Retina (tissue), 1 donor: ENCODE measurements at regions not wholly inside any gene's neighbourhood (a gene's known extent, or its start where the extent isn't known, plus 50 kb on each side); places are given as distances from the start of the nearest gene placed in this dataset.
"Not testable (repeated sequence)": the region's sequence is repeated elsewhere in the genome, so short reads cannot be mapped to it uniquely, and the experiment has no call there.

Experiments
- DNase-seq: peaks from one replicate; pipeline ENCODE4 v3.0.0-alpha.2; 2016

DNA sequence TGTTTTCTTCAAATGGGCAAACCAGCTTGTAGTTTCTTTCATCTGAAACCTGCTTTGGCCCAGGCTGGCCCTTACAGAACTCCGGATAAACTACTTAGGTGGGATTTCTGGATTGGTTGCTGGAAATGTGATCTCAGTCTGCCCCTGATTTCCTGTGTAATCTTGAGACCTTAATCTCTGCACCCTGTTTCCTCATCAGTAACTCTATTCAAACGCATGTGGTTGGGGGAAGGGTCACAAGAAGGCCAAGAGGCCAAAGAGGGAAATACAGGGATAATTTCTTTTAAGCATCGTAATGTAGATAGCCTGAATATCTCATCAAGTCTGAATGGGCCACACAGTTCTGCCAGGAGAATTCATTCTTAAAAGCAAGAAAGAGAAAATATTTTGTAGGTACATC, 483.6 kb downstream of the LTN1 start:
- no peak for DNase-seq

DNA sequence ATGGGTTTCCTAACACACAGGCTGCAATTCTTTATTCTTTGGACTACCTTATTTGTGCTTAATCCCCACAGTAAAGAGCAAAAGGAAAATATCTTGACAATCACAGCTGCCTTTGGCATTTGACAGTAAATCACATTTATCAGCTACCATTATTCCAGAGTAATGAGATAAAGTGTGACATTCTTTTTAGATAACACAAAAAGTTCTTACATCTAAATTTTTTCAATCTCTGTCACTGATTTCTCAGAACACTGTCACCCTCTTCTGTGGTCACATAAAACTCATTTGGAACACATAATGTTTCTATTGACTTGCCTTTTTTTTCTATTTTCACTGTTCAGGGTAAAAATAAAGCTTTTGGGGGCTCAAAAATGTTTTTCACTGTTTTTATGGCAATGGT, 484.6 kb downstream of the LTN1 start:
- no peak for DNase-seq

DNA sequence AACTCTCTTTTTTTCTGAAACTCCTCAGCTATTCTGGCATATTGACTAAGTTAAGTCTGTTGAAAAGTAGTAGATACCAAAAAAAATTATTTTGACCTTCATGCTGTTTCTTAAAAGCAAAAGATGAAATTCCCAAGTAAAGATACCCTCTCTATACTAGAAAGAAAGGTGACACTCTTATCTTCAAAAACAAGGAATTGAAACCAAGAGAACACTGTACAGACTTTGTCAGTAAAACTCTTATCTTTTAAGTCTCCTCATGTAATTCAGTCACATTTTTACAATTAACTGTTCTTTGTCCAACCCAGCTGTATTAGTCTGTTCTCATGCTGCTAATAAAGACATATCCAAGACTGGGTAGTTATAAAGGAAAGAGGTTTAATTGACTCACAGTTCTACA, 496.2 kb downstream of the LTN1 start:
- no peak for DNase-seq

DNA sequence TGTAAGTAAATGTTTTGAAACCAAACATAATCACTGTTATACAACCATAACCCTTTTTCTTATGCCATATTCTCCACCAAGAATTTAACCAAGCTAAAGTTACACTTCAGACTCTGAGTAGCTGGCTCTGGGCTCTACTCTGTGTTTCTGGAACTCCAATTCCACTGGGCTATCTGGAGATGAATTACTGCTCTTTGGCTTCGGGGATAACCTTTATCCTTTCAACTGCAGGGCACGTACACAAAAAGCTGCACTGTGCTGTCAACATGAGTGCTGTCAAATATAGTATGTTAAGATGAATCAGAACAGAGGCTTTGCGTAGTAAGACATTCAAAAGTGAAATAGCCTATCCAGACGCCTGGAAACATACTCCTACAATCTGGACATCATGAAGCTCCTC, 500.6 kb downstream of the LTN1 start:
- DNase-seq: no peak

DNA sequence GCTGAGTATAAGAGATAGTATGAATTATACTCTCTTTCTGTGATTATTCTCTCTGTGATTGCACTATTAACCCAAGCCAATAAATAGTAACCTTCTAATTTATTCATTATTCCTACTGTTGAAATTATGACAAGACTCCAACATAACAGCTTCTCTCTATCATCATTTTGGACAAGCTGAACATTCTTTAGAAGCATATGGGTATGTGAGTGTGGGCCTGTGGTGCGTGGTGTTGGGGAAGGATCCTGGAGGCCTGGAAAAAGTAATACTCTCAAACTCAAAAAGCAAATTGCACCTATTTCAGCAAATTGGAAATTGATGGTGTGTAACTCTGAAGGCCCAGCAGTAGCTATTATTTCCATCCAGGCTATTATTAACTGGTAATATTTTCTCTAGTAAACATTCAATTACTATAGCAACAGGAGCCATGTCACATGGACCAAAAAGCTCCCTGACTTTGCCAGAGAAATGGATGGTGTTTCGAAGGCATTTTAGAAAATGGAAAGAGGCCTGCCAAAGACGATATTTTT, 502.8 kb downstream of the LTN1 start:
- DNase-seq: no peak

DNA sequence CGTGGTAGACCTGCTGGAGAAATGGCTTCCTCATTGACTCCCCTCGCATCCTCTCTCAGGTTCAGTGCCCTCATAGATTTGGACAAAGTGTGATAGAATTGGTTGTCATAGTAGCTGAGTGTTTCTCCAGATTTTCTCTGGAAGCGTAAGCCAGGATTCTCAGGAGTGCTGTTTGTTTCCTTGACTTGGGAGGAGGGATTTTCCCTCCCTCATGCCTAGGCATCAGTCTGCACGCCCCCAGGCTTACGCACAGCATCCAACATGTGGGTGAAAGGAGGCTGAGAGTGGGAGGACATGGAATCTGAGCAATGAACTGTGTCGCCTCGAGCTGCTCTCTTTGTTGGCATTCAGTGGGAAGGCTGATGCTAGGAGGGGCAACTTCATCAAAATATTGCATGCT, 503.5 kb downstream of the LTN1 start:
- no peak for DNase-seq

DNA sequence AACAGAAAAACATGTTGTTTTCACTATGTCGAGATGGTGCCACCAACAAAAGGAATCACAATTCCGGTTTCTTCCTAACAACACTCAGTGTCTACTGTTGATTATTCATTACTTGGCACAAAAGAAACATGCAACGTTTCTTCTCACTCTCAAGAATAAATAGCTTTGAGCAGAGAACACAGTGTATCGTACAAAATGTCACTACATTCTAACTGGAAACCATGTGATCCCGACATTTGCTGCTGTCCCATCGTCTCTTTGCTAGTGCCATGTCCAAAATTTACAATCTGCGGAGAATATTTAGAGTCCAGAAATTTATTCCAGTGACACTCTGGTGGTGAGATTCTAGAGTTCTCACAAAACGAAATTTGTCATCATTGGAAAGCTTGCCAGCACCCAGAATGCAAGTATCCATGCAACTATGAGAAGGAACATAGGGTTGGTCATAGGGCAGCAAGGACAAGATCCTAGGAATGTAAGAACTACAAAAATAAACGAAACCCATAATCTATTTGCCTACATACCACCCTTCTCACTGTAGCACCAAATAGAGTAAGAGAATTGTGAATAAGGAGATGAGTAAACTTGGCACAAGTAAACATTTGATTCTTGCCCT, 505.1 kb downstream of the LTN1 start:
- DNase-seq: no peak

DNA sequence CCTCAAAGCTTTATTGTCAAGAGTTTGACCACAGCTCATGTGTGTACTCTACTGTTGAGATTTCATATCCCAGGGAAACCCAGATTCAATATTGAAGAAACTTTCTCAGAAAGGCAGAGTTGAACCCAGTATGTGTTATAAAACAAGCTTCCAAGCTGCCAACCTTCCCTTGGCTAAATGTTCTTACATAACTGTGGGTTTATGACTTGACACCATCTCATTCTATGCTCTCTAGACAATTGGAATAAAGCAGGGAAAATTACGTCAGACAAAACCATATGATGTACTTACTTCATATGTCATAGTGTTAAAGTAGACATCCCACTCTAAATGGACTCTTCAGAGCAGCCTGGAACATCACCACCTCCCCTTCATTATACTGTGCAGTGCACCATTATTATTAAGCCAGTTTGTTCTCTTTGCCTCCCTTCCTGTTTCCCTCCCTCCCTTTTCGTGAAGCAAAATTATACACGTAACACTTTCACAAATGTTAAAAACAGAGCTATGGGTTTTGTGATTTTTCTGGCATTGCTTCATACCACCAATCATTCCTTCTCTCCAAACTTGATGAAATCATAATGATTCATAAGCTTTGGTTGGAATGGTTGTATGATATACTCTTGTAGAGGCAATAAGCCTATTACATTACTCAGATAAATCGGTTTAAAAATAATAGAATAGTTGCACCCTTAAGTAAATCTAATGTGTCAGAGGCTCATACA, 507.2 kb downstream of the LTN1 start:
- no peak for DNase-seq

DNA sequence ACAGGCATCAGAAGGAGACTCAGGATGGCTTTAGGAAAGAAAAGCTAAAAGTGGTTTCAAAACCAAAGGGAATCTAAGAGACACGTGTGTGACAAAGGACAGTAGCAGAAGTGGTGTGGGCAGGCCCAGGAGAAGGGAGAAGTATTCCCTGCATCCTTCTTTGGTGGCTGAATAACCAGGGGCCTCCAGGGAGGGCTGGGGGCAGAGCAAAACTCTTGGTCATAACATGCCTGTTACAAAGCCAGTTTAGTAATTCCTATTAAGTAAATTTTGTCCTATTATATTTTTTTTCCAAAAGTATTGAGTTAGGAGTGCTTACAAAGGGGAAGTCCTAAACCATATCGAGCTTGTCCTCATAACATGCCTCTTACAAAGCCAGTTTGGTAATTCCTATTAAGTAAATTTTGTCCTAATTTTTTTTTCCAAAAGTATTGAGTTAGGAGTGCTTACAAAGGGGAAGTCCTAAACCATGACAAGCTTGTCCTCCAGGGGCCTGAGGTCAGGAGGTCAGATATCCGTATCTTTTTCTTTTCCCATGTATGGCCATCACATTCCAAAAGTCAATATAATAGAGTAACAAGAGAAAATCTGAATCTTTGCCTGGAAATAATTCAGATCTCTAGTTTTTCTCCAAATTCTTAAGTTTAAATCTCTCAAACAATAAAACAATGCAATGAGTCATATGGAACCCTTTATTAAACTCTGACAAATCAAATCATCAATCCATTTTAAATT, 509.2 kb downstream of the LTN1 start:
- DNase-seq: no peak

DNA sequence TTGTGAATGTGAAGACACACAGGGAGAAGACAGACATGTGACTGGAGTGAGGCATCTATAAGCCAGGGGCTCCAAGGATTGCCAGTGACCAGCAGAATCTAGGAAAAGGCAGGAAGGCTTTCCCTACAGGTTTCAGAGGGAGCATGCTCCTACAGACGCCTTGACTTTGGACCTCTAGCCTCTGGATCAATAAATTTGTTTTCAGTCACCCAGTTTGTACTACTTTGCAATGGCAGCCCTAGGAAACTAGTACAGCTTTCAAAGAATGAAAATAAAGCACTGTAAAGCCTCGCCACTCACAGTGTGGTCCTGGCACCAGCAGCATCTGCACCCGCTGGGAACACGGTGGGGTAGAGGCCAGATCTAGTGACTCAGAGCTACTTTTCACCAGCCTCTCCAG, 510.0 kb downstream of the LTN1 start:
- DNase-seq: no peak

DNA sequence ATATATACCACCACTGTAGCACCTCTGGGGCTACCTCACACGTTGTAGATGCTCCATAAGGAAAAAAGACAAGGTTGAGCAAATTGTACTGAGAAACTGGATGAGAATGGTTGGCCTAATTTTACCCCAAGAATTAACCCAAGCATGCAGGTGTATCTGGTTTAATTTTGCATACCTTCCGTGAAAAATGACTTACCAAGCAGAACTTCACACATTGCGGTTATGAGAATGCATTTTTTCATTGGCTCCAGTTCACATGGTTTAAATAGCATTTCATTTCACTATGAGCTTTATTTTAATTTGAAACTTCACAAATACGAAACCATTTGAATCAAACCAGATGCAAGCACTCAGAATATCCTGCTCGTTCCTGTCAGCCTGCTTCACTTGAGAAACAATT, 512.2 kb downstream of the LTN1 start:
- DNase-seq: no peak

DNA sequence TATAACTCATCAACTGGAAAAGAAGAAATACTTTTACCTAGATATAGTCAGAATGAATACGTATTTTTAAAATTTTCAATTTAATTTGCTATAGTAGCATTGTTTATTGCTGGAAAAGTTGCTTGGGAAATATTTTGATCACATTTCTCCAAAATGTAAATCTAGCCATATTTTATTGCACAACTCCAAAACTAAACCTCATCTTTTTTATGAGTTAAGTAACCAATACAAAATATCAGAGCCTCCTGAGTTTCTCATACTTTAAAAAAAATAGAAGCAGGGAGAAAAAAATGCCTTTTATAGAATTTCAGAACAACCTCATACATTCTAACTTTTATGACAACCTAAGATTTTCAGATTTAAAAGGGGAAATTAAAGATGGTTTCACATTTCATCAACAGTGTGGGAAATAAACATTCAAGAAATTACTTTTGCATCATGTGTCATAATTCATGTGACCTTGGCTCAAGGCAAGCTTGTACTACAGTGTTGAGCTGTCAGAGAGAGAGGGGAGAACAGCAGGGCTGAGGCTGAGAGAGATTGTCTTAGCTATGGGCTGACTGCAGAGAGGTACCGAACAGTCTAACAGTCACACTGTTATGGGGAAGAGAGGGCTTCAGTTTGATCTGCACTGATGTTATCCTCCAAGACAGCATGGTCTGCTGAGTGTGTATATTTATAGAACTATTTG, 519.0 kb downstream of the LTN1 start:
- no peak for DNase-seq

DNA sequence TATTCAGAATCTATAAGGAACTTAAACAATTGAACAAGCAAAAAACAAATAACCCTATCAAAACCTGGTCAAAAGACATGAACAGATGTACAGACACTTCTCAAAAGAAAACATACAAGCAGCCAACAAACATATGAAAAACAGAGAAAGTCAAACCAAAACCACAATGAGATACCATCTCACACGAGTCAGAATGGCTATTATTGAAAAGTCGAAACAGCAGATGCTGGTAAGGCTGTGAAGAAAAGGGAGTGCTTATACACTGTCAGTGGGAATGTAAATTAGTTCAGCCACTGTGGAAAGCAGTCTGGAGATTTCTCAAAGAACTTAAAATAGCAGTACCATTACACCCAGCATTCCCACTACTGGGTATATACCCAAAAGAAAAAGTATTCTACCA, 520.1 kb downstream of the LTN1 start:
- DNase-seq: not testable (repeated sequence)

DNA sequence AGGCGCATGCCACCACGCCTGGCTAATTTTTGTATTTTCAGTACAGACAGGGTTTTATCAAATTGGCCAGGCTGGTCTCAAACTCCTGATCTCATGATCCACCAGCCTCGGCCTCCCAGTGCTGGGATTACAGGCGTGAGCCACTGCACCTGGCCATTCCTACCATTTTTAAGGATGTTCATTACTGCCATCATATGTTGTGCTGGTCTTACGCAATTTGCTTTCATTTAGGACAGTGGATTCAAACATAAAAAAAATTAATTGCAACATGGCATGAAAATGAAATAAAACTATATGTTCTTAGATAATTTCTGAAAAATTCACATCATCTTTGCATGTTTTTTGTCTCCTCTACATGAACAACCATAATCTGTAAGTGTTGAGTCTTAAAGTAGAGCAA, 527.7 kb downstream of the LTN1 start:
- DNase-seq: no peak

DNA sequence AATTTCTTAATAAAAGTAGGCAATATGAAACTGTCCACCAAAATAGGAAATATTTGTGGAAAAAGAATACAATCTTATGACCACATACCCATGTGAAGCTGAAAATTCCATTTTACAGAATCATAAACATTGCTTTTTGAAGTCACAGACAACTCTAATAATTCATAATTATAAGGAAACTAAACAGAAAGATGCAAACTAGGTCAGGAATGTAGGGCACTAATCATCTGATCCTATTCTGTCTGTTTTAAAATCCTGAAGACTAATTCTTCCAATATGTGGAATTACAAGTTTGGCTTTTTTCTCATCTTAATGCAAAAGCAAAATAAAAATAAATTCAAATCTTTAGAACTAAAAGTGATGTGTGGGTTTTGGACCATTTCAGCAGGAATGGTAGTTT, 528.6 kb downstream of the LTN1 start:
- DNase-seq: no peak

DNA sequence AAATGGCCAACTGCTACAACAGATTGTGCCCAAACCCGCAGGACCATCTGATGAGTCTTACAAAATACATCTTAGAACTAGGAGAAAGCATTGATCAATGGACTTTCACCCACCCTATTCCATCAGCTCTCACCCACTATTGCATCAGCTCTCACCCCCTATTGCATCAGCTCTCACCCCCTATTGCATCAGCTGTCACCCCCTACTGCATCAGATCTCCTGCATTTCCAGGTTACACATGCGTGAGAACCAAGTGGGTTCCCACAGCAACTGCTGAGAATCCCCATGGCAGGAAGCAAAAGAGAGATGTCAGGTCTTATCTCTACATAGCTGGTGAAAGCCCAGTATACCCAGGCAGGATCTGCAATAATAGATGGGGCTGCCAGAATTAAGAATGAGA, 533.5 kb downstream of the LTN1 start:
- no peak for DNase-seq

DNA sequence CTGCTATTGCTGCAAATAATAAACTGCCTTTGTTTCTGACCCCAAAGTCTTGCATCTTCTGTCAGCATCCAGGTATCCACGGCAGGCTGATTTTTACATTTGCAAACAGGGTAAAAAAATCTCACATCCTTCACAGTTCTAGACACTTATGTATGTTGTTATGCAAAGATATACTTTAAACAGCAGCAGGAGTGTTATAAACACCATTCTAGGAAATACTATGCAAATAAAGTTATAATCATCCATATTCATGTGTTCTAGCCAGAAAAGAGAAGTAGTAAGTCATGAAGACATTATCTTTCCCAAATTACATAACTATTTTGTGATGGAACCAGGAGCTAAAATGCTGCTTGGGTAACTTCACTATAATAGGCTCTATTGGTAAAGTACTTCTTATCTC, 534.2 kb downstream of the LTN1 start:
- DNase-seq: no peak

DNA sequence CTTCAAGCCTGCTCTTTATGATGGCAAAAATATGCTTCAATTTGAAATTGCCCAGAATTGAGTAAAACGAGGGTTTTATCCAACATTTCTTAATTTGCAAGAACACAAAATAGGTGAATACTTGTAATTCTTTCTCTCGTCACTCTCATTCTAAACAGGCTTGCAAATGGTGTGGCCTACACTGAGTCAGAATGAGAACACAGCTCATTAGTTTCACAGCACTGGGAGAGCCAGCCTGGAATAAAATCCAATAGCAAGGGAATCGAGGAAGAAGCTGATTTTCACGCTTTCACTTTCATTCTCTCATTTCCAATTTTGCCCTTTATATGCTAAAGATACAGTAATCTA, 537.5 kb downstream of the LTN1 start:
- DNase-seq: no peak

DNA sequence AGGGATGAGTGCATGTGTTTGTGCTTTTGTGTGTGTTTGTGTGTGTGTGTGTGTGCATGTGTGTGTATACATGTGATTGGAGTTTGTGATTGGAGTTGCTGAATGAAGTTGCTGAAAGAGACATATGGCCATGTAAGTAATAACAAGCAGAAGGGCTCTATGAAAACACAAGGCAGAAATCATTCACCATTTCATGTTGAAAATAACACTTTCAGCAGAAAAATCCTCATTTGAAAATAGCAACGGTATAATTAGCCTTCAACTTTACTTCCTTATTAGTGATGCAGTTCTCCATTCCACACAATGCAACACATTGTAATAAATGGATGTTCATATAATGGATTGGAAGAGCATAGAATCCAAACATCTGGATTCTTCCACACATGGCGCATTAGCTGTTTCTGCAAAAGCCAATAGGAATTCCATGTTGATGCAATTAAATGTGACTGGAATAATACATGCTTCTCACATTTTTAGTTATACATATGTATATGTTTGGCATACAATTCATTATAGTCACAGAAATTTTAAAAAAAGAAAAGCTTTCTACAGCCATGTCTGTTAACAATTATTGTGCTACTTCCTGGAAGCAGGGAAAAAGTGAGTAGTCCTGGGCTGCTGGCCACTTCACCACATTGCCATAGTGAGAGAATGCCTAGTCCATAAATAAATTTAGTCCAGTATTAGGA, 538.0 kb downstream of the LTN1 start:
- DNase-seq: no peak

DNA sequence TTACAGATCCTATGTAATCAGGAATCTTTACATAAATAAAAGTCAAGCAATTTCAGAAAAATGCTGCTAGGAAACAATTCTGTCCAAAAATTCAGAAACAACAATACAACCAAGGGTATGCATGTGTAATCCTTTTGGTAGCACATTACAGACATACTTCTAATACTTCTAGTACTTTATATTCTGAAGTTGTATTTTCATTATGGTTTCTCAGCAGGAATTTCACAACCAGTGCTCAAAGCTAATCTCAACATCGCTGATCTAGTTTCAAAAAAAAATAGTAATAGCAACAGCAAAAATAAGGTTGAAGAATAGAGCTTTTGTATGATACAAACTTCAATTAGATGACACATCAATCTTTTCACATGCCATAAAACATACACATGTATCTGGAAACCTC, 545.2 kb downstream of the LTN1 start:
- DNase-seq: no peak

DNA sequence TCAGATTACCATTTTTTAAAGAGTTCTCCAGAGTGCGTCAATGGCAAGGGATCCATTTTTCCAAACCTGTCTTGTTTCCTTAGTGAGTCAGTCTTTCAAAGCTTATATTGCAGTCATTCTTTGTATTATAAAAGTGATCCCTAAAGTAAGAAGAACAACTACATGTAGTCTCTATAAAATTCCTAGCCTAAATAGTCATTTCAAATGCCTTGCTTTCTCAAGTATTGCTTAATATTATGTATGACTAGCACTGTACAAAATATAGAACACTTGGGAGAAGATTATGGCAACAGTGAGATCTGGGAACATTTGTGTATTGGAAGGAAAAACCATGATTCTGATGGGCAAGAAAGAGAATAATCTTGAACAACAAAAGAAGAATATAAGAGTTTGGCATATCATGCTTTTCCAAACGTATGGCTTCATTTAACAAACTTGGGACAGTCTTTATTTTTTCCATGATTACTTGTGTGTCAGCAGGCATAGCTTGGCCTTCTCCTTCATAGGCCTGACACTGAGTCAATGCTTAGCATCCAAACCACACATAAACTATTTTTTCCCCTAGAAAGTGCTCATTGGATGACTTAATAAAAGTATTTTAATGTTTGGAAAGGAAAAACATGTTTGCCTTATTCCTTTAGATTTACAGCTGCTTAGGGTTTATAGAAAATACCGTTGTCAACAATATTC, 547.4 kb downstream of the LTN1 start:
- no peak for DNase-seq

DNA sequence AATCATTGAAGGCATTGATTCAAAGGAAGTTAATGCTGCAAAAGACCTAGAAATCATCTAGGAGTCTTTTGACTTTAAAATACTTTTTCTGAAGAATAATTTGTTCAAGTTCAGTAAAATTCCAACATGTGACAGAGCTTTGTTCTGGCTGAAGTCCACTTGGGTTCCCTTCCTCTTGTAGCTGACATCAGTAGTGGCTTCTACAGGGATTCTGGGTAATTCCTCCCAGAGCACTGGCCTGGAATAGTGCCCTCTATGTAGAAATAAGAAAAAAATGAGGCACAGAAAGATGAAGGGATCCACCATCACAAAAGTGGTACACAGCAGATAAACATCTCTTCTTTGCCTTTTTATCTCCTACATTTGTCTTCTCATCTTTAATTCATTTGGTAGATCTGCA, 548.1 kb downstream of the LTN1 start:
- DNase-seq: no peak
